AG04449 (cell line): ENCODE measurements at regions not wholly inside any gene's neighbourhood (a gene's known extent, or its start where the extent isn't known, plus 50 kb on each side); places are given as distances from the start of the nearest gene placed in this dataset.

Experiments
- CTCF ChIA-PET: fragments of 350-600 bp; formaldehyde crosslinking; extraction: SDS; loops from one replicate; lab custom pipeline; 2021; ENCODE audit warnings: antibody characterized with exemption; lab: Yijun Ruan, JAX
- POLR2A ChIA-PET: fragments of 400-600, 350-600 bp; formaldehyde crosslinking; extraction: SDS; loops from one replicate; lab custom pipeline; 2020; ENCODE audit warnings: antibody characterized with exemption, inconsistent platforms; lab: Yijun Ruan, JAX
- DNase-seq: peaks from one replicate; pipeline ENCODE4 v3.0.0-alpha.2; 2010; ENCODE audit warnings: low read depth, low spot score
- H3K4me3 ChIP-seq: 2 replicates; pipeline ENCODE4 v1.5.1; 2011; ENCODE audit warnings: low read depth, mild to moderate bottlenecking, control low read depth, low read length
- CTCF ChIP-seq: IDR thresholded peaks from one replicate; pipeline ENCODE4 v1.5.1; 2011; ENCODE audit warnings: mild to moderate bottlenecking, moderate library complexity, low read length, control low read depth, inconsistent platforms; ENCODE audit not compliant: insufficient read depth; ENCODE audit errors: missing control alignments

DNA sequence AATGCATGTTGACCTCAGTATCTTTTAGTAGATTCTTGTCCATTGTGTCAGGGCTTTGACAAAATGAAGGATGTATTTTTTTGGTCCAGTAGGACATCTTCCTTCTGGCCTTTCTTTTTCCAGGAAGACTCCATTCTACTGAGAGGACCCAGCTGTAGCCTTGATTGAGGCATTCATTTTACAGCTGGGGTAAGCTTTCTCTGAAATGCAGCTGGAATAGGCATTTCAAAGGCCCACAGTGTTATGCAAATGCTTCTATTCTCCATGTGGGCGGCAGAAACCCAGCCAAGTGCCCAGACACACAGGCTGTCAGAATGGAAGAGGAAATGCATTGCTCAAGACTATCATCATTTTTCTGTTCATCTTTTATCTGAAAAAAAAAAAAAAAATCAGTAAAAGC is 629.0 kb upstream of the CDH8 start:
- no peak overlapping the region for H3K4me3 ChIP-seq
- no peak for TF ChIP-seq CTCF
- ChIA-PET POLR2A (no interaction called here), CTCF (no interaction called here)
- no peak for DNase-seq

DNA sequence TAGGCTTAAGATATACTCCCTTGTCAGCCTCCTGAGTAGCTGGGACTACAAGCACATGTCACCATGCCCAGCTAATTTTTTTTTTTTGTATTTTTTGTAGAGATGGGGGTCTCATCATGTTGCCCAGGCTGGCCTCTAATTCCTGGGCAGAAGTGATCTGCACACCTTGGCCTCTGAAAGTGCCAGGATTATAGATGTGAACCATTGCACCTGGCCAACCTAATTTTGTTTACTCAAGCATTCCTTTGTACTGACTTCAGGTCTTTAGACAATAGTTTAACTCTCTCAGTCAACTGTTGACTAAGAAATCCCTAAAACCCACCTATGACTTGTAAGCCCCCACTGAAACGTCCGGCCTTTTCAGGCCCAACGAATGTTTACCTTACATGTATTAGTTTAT is 628.3 kb upstream of the CDH8 start:
- POLR2A ChIA-PET, result no interaction called here
- H3K4me3 ChIP-seq, result no peak overlapping the region
- no peak for TF ChIP-seq CTCF
- no peak for DNase-seq
- CTCF ChIA-PET, result no interaction called here

GRCh38 chr16:62661435-62661834 is 625.2 kb upstream of the CDH8 start:
- ChIA-PET POLR2A (no interaction called here), CTCF (no interaction called here)
- H3K4me3 ChIP-seq, result no peak overlapping the region
- no peak for DNase-seq
- TF ChIP-seq CTCF, result no peak

DNA sequence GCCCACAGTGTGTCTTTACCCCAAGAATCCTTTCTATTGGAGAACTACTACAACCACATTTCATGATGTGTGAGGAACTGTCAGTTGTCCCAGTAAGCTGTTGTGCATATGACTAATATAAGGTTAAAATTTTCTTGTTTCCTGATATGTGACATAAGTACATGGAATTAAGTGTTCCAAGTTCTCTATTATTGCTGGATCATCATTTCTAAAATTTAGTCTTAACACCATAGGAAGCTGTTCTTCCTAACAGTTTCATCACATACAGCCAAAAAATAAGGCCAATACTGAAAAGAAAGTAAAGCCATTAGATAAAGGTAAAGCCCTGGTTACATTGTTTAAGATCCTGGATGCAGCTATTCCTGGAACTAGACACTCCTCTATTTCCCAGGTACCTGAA is 620.9 kb upstream of the CDH8 start:
- POLR2A ChIA-PET, result no interaction called here

DNA sequence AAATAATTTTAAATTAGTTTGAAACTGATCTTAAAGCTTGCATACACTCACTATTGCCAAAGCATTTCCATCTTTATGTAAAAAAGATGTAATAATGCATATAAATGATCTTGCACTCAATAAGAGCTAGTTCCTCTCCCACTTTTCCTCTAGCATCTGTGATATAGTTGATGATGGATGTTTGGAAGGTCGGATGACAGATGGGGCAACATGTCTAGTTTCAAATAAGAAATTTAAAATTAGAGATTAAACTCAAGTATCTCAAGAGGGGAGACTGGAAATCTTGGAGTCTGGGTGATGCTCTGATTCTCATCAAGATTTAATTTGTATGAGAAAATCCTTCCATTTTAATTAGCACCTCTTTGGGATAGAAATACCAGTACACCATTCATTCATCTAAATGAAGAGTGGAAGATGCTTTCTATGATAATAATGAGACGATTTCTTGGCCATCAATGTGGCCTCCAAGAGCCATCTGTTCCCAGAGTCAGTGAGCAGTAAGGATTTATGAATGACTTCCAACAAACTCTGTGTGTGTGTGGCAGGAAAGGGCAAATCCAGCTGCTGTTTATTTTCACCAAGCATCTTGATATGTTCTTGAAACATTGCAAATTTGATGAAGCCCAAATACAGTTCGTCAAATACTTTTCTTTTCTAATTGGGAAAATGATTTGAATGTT is 616.3 kb upstream of the CDH8 start:
- CTCF ChIA-PET, result no interaction called here
- POLR2A ChIA-PET, result no interaction called here
- H3K4me3 ChIP-seq, result no peak overlapping the region
- DNase-seq, result no peak
- no peak for TF ChIP-seq CTCF

More for the DNA sequence above, 620.9 kb upstream of the CDH8 start:
- DNase-seq, result no peak
- no peak overlapping the region for H3K4me3 ChIP-seq
- CTCF ChIA-PET, result no interaction called here
- no peak for TF ChIP-seq CTCF

DNA sequence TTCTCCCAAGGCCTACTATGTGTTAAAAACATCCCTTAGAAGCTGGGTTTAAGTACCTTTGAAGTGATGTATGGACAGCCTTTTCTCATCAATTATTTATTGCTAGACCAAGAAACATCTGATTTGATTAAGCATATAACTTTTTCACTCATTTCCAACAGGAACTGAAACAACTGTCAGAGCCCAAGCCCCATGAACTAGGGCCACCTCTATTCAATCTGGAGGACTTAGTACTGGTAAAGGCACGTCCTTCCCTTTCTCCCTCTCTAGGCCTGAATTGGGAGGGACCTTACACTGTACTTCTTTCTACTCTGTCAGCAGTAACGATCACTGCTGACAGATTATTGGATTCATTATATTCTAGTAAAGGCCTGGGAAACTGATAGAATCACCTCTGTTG is 612.0 kb upstream of the CDH8 start:
- ChIA-PET CTCF (no interaction called here), POLR2A (no interaction called here)
- H3K4me3 ChIP-seq, result no peak overlapping the region
- no peak for DNase-seq
- TF ChIP-seq CTCF, result no peak
